Neural crest cell (in vitro differentiated cells): ENCODE measurements at regions not wholly inside any gene's neighbourhood (a gene's known extent, or its start where the extent isn't known, plus 50 kb on each side); places are given as distances from the start of the nearest gene placed in this dataset.

Experiments used
- DNase-seq: peaks from one replicate; pipeline ENCODE4 v3.0.0; 2021; ENCODE audit warnings: low read depth, mixed read lengths, low spot score
- H3K27ac Mint-ChIP-seq: one replicate; pipeline ENCODE4 v1.8.0; 2021; ENCODE audit warnings: mild to moderate bottlenecking, mixed read lengths; ENCODE audit not compliant: unreplicated experiment
- H3K27me3 Mint-ChIP-seq: 2 replicates; pipeline ENCODE4 v1.8.0; 2021; ENCODE audit warnings: low read depth, mild to moderate bottlenecking, mixed read lengths
- H3K36me3 Mint-ChIP-seq: 2 replicates; pipeline ENCODE4 v1.8.0; 2021; ENCODE audit warnings: low read depth, mild to moderate bottlenecking, mixed read lengths
- H3K4me1 Mint-ChIP-seq: 2 replicates; pipeline ENCODE4 v1.8.0; 2021; ENCODE audit warnings: mixed read lengths
- H3K4me3 Mint-ChIP-seq: one replicate; pipeline ENCODE4 v1.8.0; 2021; ENCODE audit warnings: mild to moderate bottlenecking, mixed read lengths
- H3K9me3 Mint-ChIP-seq: 2 replicates; pipeline ENCODE4 v1.8.0; 2021; ENCODE audit warnings: mixed read lengths
- TF ChIP-seq, protein P1 (sequence below): fragments of 200-600 bp; sonication (generic); conservative IDR thresholded peaks from 2 replicates; pipeline ENCODE4 v1.5.0; 2021; ENCODE audit warnings: antibody characterized with exemption, mild to moderate bottlenecking

DNA sequence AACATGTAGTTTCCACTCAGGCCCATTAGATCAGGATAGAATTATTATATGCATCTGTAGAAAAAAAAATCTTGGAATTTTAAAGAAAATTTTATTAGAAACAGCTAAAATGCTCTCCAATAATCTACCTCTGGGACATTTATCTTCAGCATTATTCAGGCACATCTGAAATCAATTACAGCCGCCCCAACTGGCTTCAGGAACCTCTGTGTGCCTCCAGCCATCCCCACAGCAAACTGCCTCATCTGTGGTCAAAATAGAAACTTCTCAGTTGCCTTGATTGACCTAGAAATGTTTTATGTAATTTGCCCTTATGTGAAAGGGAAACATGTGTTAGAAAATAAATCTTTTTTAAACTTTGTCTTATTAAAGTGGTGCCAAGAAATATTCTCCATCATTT, 120.1 kb upstream of the LPAR1 start:
- TF ChIP-seq, protein P1, sequence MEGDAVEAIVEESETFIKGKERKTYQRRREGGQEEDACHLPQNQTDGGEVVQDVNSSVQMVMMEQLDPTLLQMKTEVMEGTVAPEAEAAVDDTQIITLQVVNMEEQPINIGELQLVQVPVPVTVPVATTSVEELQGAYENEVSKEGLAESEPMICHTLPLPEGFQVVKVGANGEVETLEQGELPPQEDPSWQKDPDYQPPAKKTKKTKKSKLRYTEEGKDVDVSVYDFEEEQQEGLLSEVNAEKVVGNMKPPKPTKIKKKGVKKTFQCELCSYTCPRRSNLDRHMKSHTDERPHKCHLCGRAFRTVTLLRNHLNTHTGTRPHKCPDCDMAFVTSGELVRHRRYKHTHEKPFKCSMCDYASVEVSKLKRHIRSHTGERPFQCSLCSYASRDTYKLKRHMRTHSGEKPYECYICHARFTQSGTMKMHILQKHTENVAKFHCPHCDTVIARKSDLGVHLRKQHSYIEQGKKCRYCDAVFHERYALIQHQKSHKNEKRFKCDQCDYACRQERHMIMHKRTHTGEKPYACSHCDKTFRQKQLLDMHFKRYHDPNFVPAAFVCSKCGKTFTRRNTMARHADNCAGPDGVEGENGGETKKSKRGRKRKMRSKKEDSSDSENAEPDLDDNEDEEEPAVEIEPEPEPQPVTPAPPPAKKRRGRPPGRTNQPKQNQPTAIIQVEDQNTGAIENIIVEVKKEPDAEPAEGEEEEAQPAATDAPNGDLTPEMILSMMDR: no peak
- Mint-ChIP-seq H3K9me3 (no peaks in the 10 kb centered on the region), H3K4me3 (no peak overlapping the region), H3K36me3 (no peaks in the 10 kb centered on the region), H3K27ac (no peak overlapping the region), H3K4me1 (no peaks in the 10 kb centered on the region), H3K27me3 (no peaks in the 10 kb centered on the region)
- no peak for DNase-seq

DNA sequence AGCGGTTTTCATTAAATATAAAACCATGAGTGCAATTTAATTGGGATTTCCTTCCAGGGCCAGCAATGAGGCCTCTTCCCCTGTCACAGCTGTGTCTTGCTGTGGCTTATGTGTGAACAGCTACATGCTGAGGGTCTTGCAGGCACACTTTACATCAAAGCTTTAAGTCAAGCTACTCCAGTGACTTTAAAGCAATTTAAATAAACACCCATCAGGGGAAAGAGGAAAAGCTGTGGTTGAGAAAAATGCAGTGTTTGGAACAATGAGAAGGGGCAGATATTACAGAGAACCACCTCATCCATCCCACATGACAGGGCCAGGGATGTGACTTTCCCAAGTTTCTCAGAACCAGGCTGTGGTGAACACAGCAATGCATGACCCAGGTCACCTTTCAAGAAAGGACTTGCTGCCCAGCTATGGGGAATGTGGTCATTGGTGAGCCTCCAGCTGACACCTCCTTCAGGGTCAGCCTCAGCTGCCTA, 115.9 kb upstream of the LPAR1 start:
- no peaks in the 10 kb centered on the region for H3K9me3 Mint-ChIP-seq
- H3K27me3 Mint-ChIP-seq: no peaks in the 10 kb centered on the region
- no peak overlapping the region for H3K4me3 Mint-ChIP-seq
- no peaks in the 10 kb centered on the region for H3K4me1 Mint-ChIP-seq
- TF ChIP-seq, protein P1: no peak
- no peak for DNase-seq
- H3K27ac Mint-ChIP-seq: no peak overlapping the region
- no peaks in the 10 kb centered on the region for H3K36me3 Mint-ChIP-seq

DNA sequence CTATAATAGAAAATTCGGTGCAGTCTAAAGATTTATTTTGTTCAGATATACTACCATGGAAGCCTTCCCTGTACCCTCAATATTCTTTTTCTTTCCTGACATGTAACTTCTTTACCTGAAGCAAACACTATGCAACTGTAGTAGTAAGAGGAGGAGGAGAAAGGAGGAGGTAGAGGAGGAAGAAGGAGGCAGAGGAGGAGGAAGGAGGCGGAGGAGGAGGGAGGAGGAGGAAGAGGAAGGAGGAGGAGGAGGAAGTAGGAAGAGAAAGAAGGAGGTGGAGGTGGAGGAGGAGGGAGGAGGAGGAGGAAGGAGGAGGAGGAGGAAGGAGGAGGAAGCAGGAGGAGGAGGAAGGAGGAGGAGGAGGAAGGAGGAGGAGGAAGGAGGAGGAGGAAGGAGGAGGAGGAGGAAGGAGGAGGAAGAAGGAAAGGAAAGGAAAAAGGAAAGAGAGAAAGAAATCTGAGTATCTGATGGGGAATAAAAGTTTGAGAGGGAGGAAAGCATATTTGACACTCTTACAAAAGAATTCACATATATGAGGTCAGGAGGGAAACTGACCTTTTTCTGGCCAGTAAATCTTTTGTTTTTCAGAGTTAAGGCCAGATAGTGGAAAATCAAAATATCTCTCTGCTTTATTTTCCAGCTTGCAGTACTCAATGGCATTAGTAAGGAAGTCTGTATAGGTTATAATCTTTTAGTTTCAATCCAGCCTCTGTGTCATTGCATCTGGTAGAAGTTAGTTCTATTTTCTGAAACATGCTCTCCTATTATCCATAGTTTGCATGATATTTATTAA, 114.5 kb upstream of the LPAR1 start:
- no peaks in the 10 kb centered on the region for H3K9me3 Mint-ChIP-seq
- no peaks in the 10 kb centered on the region for H3K4me1 Mint-ChIP-seq
- H3K27me3 Mint-ChIP-seq: no peaks in the 10 kb centered on the region
- DNase-seq: no peak
- H3K36me3 Mint-ChIP-seq: no peaks in the 10 kb centered on the region
- TF ChIP-seq, protein P1: no peak
- no peak overlapping the region for H3K4me3 Mint-ChIP-seq
- H3K27ac Mint-ChIP-seq: no peak overlapping the region

DNA sequence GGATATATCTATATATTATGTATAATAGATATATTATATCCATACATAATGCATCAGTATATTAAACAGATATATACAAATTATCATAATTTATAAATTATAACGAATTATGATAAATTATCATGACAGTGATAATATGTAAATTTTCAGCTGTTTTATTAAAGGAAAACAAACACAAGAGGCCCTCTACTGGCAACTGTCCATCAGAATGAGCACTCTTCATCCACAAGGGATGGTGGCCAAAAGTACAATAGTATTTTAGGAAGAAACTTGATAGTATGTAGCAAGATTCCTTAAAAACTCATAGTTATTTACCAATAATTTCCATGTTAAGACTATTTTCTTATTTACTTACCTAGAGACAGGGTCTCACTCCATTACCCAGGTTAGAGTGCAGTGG, 113.3 kb upstream of the LPAR1 start:
- no peaks in the 10 kb centered on the region for H3K27me3 Mint-ChIP-seq
- no peaks in the 10 kb centered on the region for H3K36me3 Mint-ChIP-seq
- DNase-seq: no peak
- H3K27ac Mint-ChIP-seq: no peak overlapping the region
- no peaks in the 10 kb centered on the region for H3K9me3 Mint-ChIP-seq
- TF ChIP-seq, protein P1: peak; percentile 17
- no peak overlapping the region for H3K4me3 Mint-ChIP-seq
- no peaks in the 10 kb centered on the region for H3K4me1 Mint-ChIP-seq

DNA sequence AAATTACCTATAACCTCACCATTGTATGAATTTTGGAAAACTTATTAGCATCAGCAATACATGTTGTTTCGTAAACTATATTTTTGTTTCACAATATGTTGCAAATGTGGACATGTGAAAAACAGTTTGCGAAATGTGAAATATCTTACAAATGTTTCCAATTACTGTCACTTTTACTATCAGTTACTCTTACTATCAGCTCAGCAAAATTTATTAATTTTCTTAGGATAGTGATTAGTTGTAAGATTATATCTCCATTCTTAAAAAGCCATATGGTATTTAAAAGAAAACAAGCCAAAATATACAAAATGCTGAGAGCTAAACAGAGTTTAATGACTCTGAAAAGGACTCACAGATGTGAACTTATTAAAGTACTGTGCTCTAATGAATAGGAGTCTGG, 111.9 kb upstream of the LPAR1 start:
- no peak overlapping the region for H3K4me3 Mint-ChIP-seq
- H3K36me3 Mint-ChIP-seq: no peaks in the 10 kb centered on the region
- H3K27me3 Mint-ChIP-seq: no peaks in the 10 kb centered on the region
- H3K27ac Mint-ChIP-seq: no peak overlapping the region
- TF ChIP-seq, protein P1: no peak
- DNase-seq: no peak
- no peaks in the 10 kb centered on the region for H3K9me3 Mint-ChIP-seq
- no peaks in the 10 kb centered on the region for H3K4me1 Mint-ChIP-seq
